OCI-LY1 (cell line): ENCODE measurements at regions not wholly inside any gene's neighbourhood (a gene's known extent, or its start where the extent isn't known, plus 50 kb on each side); places are given as distances from the start of the nearest gene placed in this dataset.

Experiments
- EZH2 ChIP-seq: fragments of 200-600 bp; sonication (generic), shearing (Covaris generic); IDR thresholded peaks from 2 replicates; pipeline ENCODE4 v1.8.0; 2017; ENCODE audit warnings: borderline replicate concordance, mixed run types, mild to moderate bottlenecking, antibody characterized with exemption, low read length, moderate library complexity, mixed read lengths
- TF ChIP-seq, protein P1 (sequence below): fragments of 200-600 bp; sonication (generic), shearing (Covaris generic); IDR thresholded peaks from 2 replicates; pipeline ENCODE4 v1.5.1; 2017; ENCODE audit warnings: mild to moderate bottlenecking, antibody characterized with exemption, low read length, moderate library complexity, mixed read lengths

DNA sequence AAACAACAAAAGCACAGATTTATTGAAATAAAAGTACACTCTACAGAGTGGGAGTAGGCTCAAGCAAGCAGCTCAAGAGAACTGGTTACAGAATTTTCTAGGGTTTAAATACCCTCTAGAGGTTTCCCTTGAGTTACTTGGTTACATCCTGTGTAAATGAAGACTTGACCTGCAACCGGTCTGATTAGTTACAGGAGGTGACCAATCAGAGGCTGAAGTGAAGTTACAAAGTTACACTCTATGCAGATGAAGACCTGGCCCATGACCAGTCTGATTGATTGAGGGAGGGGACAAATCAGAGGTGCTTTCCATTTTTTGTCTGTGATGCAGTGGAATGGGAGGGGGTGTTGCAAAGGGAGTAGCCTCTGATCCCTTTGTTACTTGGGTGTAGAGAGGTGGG lies 723.4 kb downstream of the ZPLD1 start:
- TF ChIP-seq EZH2: no peak
- TF ChIP-seq, protein P1, sequence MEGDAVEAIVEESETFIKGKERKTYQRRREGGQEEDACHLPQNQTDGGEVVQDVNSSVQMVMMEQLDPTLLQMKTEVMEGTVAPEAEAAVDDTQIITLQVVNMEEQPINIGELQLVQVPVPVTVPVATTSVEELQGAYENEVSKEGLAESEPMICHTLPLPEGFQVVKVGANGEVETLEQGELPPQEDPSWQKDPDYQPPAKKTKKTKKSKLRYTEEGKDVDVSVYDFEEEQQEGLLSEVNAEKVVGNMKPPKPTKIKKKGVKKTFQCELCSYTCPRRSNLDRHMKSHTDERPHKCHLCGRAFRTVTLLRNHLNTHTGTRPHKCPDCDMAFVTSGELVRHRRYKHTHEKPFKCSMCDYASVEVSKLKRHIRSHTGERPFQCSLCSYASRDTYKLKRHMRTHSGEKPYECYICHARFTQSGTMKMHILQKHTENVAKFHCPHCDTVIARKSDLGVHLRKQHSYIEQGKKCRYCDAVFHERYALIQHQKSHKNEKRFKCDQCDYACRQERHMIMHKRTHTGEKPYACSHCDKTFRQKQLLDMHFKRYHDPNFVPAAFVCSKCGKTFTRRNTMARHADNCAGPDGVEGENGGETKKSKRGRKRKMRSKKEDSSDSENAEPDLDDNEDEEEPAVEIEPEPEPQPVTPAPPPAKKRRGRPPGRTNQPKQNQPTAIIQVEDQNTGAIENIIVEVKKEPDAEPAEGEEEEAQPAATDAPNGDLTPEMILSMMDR: no peak
